Fibroblast of lung (primary cell): ENCODE measurements at regions not wholly inside any gene's neighbourhood (a gene's known extent, or its start where the extent isn't known, plus 50 kb on each side); places are given as distances from the start of the nearest gene placed in this dataset.
"Not testable (repeated sequence)": the region's sequence is repeated elsewhere in the genome, so short reads cannot be mapped to it uniquely, and the experiment has no call there.

Experiments used
- DNase-seq, 2 donors: peaks; one replicate each; pipeline versions ENCODE4 v3.0.0 to v3.0.0-alpha.2; 2010; ENCODE audit warnings: low read depth in 2 of 2
- H2AFZ ChIP-seq: 2 replicates; pipeline ENCODE4 v1.5.1; 2012; ENCODE audit warnings: low read length, control low read depth, inconsistent platforms
- H3K27ac ChIP-seq: 2 replicates; pipeline ENCODE4 v1.5.1; 2011; ENCODE audit warnings: low read length, control low read depth; ENCODE audit not compliant: insufficient read depth
- H3K27me3 ChIP-seq: 2 replicates; pipeline ENCODE4 v1.5.1; 2011; ENCODE audit warnings: mild to moderate bottlenecking, low read length; ENCODE audit not compliant: control insufficient read depth, insufficient read depth
- H3K36me3 ChIP-seq: 2 replicates; pipeline ENCODE4 v1.5.1; 2011; ENCODE audit warnings: low read length; ENCODE audit not compliant: control insufficient read depth, insufficient read depth
- H3K4me1 ChIP-seq: 2 replicates; pipeline ENCODE4 v1.5.1; 2011; ENCODE audit warnings: low read length; ENCODE audit not compliant: control insufficient read depth, insufficient read depth; ENCODE audit errors: extremely low read depth
- H3K4me2 ChIP-seq: 2 replicates; pipeline ENCODE4 v1.5.1; 2011; ENCODE audit warnings: low read length, control low read depth; ENCODE audit not compliant: insufficient read depth; ENCODE audit errors: extremely low read depth
- H3K4me3 ChIP-seq, 4 experiments: fragments of 200-600 bp in 1 of 4; sonication (generic) in 1 of 4; replicated peaks in 1 of 4; 2 replicates each; pipeline ENCODE4 v1.5.1; 2011 to 2016; ENCODE audit warnings: low read length in 4 of 4, low read depth in 3 of 4, mild to moderate bottlenecking in 3 of 4, control low read depth in 2 of 4, inconsistent platforms in 1 of 4, mixed read lengths in 1 of 4; ENCODE audit not compliant: insufficient read depth in 1 of 4; ENCODE audit errors: control extremely low read depth in 1 of 4
- H3K79me2 ChIP-seq: 2 replicates; pipeline ENCODE4 v1.5.1; 2012; ENCODE audit warnings: mild to moderate bottlenecking, low read length, inconsistent platforms; ENCODE audit not compliant: control insufficient read depth, insufficient read depth
- H3K9ac ChIP-seq: 2 replicates; pipeline ENCODE4 v1.5.1; 2011; ENCODE audit warnings: mild to moderate bottlenecking, low read length, control low read depth; ENCODE audit not compliant: insufficient read depth
- H3K9me3 ChIP-seq: 2 replicates; pipeline ENCODE4 v1.5.1; 2012; ENCODE audit warnings: low read depth, low read length; ENCODE audit not compliant: control insufficient read depth, insufficient read depth
- H4K20me1 ChIP-seq: 2 replicates; pipeline ENCODE4 v1.5.1; 2011; ENCODE audit warnings: low read length; ENCODE audit not compliant: control insufficient read depth, insufficient read depth; ENCODE audit errors: extremely low read depth
- EZH2 ChIP-seq: IDR thresholded peaks from 2 replicates; pipeline ENCODE4 v1.5.1; 2012; ENCODE audit warnings: low read length, control low read depth, mild to moderate bottlenecking; ENCODE audit errors: missing control alignments
- TF ChIP-seq, protein P1 (sequence below), 2 donors: IDR thresholded peaks in 1 of 2; conservative IDR thresholded peaks in 1 of 2; 1 replicate in 1 of 2; 2 replicates in 1 of 2; pipeline ENCODE4 v1.5.1; 2011 to 2012; ENCODE audit warnings: low read length in 2 of 2, control low read depth in 1 of 2, inconsistent platforms in 1 of 2, low read depth in 1 of 2, mild to moderate bottlenecking in 1 of 2

DNA sequence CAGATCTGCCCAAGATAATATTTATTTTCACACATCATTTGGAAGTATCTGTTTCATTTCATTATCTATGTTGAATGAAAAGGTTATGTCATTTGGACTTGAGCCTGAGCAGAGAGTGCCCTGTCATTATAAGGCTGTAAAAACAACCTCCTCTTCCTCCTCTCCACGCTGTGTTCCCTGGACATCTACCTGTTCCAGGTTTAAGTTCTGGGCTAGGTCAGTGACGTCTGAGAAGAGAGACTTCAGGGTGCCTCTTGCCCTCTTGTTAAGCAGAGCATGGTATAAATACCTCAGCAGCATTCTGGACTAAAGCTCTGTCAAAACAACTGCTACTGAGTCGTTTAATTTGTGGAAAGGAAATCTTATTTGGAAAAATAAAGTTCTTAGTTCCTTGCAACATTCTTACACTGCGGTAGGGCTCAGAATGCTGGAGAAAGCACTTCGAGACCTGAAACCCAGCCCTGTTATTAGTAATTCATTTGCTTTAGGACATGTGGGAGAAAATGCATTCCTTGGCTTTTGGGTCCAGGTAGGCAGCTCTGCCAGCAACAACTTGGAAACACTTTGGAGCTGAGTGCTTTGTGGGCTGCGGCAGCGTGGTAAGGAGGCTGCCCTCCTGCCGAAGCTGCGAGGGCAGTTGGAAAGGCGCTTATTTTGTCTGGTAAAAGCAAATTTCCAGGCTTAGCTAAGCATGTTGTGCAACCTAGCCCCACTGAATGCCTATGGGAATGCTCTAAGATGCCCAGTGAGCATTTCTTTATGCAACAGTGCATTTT is 91.8 kb upstream of the NEDD4L start:
- H3K36me3 ChIP-seq = no peaks in the 10 kb centered on the region
- no peak overlapping the region for H3K27ac ChIP-seq
- H3K27me3 ChIP-seq = peaks cover 8% of the 10 kb centered on the region
- no peak overlapping the region for H3K4me2 ChIP-seq
- no peaks in the 10 kb centered on the region for H3K9me3 ChIP-seq
- no peaks in the 10 kb centered on the region for H3K79me2 ChIP-seq
- H4K20me1 ChIP-seq = no peaks in the 10 kb centered on the region
- H2AFZ ChIP-seq = no peak overlapping the region
- no peak for TF ChIP-seq EZH2
- TF ChIP-seq, protein P1, sequence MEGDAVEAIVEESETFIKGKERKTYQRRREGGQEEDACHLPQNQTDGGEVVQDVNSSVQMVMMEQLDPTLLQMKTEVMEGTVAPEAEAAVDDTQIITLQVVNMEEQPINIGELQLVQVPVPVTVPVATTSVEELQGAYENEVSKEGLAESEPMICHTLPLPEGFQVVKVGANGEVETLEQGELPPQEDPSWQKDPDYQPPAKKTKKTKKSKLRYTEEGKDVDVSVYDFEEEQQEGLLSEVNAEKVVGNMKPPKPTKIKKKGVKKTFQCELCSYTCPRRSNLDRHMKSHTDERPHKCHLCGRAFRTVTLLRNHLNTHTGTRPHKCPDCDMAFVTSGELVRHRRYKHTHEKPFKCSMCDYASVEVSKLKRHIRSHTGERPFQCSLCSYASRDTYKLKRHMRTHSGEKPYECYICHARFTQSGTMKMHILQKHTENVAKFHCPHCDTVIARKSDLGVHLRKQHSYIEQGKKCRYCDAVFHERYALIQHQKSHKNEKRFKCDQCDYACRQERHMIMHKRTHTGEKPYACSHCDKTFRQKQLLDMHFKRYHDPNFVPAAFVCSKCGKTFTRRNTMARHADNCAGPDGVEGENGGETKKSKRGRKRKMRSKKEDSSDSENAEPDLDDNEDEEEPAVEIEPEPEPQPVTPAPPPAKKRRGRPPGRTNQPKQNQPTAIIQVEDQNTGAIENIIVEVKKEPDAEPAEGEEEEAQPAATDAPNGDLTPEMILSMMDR (conservative IDR thresholded peaks at IDR 0.05 in 1 of 2, IDR thresholded peaks at IDR 0.05 in 1 of 2; ENCODE audit: low read depth in 1 of 2, low read length in 2 of 2) = no peak
- H3K9ac ChIP-seq = no peak overlapping the region
- no peak overlapping the region for H3K4me3 ChIP-seq
- DNase-seq = peak; percentile 10 to 20
- H3K4me1 ChIP-seq = no peaks in the 10 kb centered on the region

DNA sequence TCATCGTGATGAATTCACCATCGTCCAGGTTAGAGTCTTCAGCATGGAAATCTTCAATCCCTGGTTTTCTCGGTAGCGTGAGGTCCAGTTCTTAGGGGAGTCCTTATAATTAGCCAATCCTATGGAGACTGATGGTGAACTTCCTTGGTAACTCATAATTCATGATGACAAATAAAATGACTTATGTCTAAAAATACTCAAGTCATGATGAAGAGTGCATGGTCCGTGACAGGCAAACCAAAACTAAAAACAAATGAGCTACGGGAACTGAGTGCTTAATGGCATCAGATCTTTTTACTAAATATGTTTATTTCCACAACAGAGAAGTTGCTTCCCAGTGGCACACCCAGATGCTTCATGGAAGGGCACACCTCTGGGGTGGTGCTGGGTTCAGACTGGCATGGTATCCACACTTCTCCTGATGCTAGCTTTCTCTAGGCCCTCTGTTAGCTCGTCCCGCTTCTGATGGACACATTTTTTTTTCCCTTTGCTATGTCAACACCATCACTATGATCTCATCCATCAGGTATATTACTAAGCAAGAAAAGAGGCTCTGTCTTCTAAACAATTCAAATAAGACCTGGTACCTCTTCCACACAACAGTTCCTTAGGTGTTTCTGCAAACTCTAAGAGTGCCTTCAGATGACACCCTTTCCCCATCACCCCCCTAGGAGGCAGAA is 92.8 kb upstream of the NEDD4L start:
- Histone ChIP-seq H3K79me2 (no peaks in the 10 kb centered on the region), H4K20me1 (no peaks in the 10 kb centered on the region), H3K9me3 (no peaks in the 10 kb centered on the region), H3K4me3 (no peak overlapping the region), H3K4me1 (no peaks in the 10 kb centered on the region), H3K9ac (no peak overlapping the region), H3K36me3 (no peaks in the 10 kb centered on the region), H2AFZ (no peak overlapping the region), H3K4me2 (no peak overlapping the region), H3K27me3 (peaks cover 3% of the 10 kb centered on the region), H3K27ac (no peak overlapping the region)
- no peak for DNase-seq
- TF ChIP-seq EZH2 = no peak
- TF ChIP-seq, protein P1 (conservative IDR thresholded peaks at IDR 0.05 in 1 of 2, IDR thresholded peaks at IDR 0.05 in 1 of 2; ENCODE audit: low read depth in 1 of 2, low read length in 2 of 2) = no peak

DNA sequence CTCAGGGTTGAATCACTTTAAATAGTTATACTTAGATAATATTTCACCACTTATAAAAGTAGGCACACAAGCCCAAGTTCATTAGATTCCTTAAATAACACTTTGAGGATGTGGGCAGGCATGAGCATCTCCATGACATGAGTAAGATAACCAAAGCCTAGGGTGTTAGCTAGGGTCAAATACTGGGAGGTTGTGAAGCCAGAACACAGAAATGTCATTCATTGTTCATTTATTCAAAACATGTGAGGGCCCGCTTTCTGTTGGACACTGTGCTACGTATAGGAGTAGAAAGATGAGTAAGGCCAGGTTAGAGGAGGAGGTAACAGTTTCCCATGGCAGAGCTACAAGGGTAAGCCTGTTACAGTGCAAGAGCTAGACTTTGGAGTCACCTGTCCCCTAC is 93.5 kb upstream of the NEDD4L start:
- Histone ChIP-seq H3K27ac (no peak overlapping the region), H4K20me1 (no peaks in the 10 kb centered on the region), H3K9me3 (no peaks in the 10 kb centered on the region), H3K79me2 (no peaks in the 10 kb centered on the region), H3K4me1 (no peaks in the 10 kb centered on the region), H3K27me3 (peaks cover 3% of the 10 kb centered on the region), H3K36me3 (no peaks in the 10 kb centered on the region), H2AFZ (no peak overlapping the region), H3K9ac (no peak overlapping the region), H3K4me2 (no peak overlapping the region), H3K4me3 (no peak overlapping the region)
- DNase-seq = no peak
- TF ChIP-seq EZH2 = no peak
- TF ChIP-seq, protein P1 (conservative IDR thresholded peaks at IDR 0.05 in 1 of 2, IDR thresholded peaks at IDR 0.05 in 1 of 2; ENCODE audit: low read depth in 1 of 2, low read length in 2 of 2) = no peak

DNA sequence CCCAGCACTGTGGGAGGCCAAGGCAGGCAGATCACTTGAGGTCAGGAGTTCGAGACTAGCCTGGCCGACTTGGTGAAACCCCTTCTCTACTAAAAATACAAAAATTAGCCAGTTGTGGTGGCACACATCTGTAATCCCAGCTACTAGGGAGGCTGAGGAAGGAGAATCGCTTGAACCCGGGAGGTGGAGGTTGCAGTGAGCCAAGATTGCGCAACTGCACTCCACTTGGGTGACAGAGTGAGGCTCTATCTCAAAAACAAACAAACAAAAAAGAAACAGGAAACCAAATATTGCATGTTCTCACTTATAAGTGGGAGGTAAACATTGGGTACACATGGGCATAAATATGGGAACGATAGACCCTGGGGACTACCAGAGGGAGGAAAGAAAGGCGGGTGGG is 94.7 kb upstream of the NEDD4L start:
- not testable (repeated sequence) for H3K36me3 ChIP-seq, H3K27ac ChIP-seq, H3K4me2 ChIP-seq, H3K4me1 ChIP-seq, H3K9ac ChIP-seq, H3K4me3 ChIP-seq, DNase-seq, H3K79me2 ChIP-seq, H3K9me3 ChIP-seq, H2AFZ ChIP-seq, H4K20me1 ChIP-seq, H3K27me3 ChIP-seq
